Activated CD4-positive, alpha-beta memory T cell treated with anti-CD3 and anti-CD28 coated beads for 36 hours (primary cell): ENCODE measurements at regions not wholly inside any gene's neighbourhood (a gene's known extent, or its start where the extent isn't known, plus 50 kb on each side); places are given as distances from the start of the nearest gene placed in this dataset.

Source experiments
- CTCF ChIA-PET: fragments of 350-600 bp; sonication (Branson Sonifier 250); formaldehyde crosslinking; loops from one replicate; lab custom pipeline; 2021; ENCODE audit warnings: antibody characterized with exemption, inconsistent platforms; lab: Charles Lee
- POLR2A ChIA-PET: fragments of 350-600 bp; sonication (Branson Sonifier 250); formaldehyde crosslinking; loops from one replicate; lab custom pipeline; 2021; ENCODE audit warnings: antibody characterized with exemption; lab: Charles Lee
- DNase-seq: peaks from one replicate; pipeline ENCODE4 v3.0.0-alpha.2; 2020
- H3K27ac Mint-ChIP-seq: one replicate; pipeline ENCODE4 v1.8.0; 2021; ENCODE audit warnings: mixed read lengths
- H3K27me3 Mint-ChIP-seq: one replicate; pipeline ENCODE4 v1.8.0; 2021; ENCODE audit warnings: mixed read lengths
- H3K36me3 Mint-ChIP-seq: one replicate; pipeline ENCODE4 v1.8.0; 2021; ENCODE audit warnings: mixed read lengths
- H3K4me1 Mint-ChIP-seq: one replicate; pipeline ENCODE4 v1.8.0; 2021; ENCODE audit warnings: low read depth, mixed read lengths
- H3K4me3 Mint-ChIP-seq: one replicate; pipeline ENCODE4 v1.8.0; 2021; ENCODE audit warnings: mild to moderate bottlenecking, mixed read lengths
- H3K9me3 Mint-ChIP-seq: one replicate; pipeline ENCODE4 v1.8.0; 2021; ENCODE audit warnings: mixed read lengths
- intact Hi-C: fragments of 100-400 bp; cut with micrococcal nuclease; formaldehyde crosslinking; loops from one replicate; pipeline ENCODE4 v1.15.1; 2023

- intact Hi-C loops, result loop anchor here (10.0 kb wide), 2 partner anchors 208 to 638 kb away; no protein-coding TSS in a partner anchor
- ChIA-PET POLR2A (no interaction called here), CTCF (no interaction called here)
- H3K27ac Mint-ChIP-seq, result no peak overlapping the region
- no peaks in the 10 kb centered on the region for H3K27me3 Mint-ChIP-seq
- peaks cover 27% of the 10 kb centered on the region for H3K9me3 Mint-ChIP-seq
- no peak overlapping the region for H3K4me3 Mint-ChIP-seq
- peaks cover 10% of the 10 kb centered on the region for H3K36me3 Mint-ChIP-seq
- DNase-seq, result no peak
- H3K4me1 Mint-ChIP-seq, result peaks cover 22% of the 10 kb centered on the region
Observed at GRCh38 chr10:4137299-4137698, 352.3 kb upstream of the KLF6 start.

DNA sequence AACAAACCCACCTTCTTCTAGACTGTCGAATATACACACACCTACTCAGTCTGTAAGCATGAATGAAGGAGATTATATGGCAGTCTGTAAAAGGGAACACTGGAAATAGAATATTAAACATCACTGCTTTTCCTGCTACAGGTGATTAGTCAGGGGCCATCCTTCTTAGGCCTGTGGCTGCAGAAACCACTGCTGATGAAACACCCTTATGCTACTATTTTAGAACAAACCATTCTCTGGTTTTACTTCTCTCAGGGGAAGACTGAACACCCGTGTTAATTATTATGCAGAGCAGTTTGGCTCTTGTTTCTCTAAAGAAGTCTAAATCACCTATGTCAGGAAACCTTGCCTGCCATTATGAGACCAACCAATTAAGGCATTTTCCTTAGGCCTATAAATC is 351.1 kb upstream of the KLF6 start:
- peak; percentile 22 for DNase-seq
- POLR2A ChIA-PET, result interaction anchor here (1.0 to 1.3 kb wide), 2 partner anchors 13 to 353 kb away, joined by 3 to 4 read pairs; no protein-coding TSS in a partner anchor
- peaks cover 22% of the 10 kb centered on the region for H3K4me1 Mint-ChIP-seq
- H3K27ac Mint-ChIP-seq, result no peak overlapping the region
- peaks cover 7% of the 10 kb centered on the region for H3K36me3 Mint-ChIP-seq
- no peaks in the 10 kb centered on the region for H3K27me3 Mint-ChIP-seq
- H3K9me3 Mint-ChIP-seq, result peaks cover 19% of the 10 kb centered on the region
- CTCF ChIA-PET, result no interaction called here
- intact Hi-C loops, result loop anchor here (10.0 kb wide), 2 partner anchors 209 to 639 kb away; no protein-coding TSS in a partner anchor
- no peak overlapping the region for H3K4me3 Mint-ChIP-seq

DNA sequence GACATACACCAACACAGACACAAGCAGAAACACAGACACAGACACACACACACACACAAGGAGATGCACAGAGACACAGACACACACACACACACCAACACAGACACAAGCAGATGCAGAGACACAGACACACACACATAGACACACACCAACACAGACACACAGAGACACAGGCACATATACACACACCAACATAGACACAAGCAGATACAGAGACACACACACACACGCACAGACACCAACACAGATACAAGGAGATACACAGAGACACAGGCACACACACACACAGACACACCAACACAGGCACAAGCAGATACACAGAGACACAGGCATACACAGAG is 347.2 kb upstream of the KLF6 start:
- Mint-ChIP-seq H3K4me3 (no peak overlapping the region), H3K27ac (no peak overlapping the region), H3K36me3 (no peaks in the 10 kb centered on the region), H3K4me1 (peaks cover 39% of the 10 kb centered on the region), H3K27me3 (no peaks in the 10 kb centered on the region), H3K9me3 (no peaks in the 10 kb centered on the region)
- ChIA-PET CTCF (no interaction called here), POLR2A (interaction anchor here (0.6 to 2.1 kb wide), 10 partner anchors 11 to 934 kb away, joined by 3 to 13 read pairs (median 4); partner anchors contain the start of gene KLF6)
- DNase-seq, result no peak
- intact Hi-C loops, result loop anchor here (2.0 to 10.0 kb wide), 5 partner anchors 111 to 643 kb away; no protein-coding TSS in a partner anchor

DNA sequence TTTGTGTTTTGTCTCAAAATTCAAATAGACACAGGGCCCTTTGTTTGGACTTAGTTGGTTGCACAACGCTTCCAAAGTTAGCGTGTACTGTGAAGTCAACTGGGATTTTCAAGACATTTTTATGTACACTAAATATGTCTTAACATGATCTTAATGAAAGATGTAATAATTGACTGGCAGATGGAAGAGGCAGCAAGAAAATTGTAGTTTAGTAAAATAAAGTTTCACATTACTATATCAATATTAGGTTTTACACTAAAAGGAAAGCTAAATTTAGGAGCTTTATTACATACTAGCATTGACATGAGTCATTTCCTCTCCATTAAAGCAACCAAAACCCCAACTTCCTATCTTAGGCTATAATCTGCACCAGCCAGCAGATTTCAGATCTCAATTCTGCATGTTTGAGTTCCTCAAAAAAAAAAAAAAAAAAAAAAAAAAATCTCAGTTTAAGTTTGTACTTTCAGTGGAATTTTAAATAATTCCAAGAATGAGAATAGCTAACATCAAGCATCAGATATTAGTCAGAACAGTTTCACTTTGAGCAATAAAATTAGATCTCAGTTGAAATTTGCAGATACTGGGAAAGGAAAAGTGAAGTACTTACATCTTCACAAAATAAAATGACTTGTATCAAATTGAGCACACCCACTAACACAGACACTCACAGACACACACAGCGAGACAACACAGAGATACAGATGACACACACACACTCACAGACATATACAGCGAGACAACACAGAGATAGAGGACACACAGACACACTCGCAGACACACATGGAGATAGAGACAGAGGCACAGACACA is 346.6 kb upstream of the KLF6 start:
- Mint-ChIP-seq H3K36me3 (peaks cover under 1% of the 10 kb centered on the region), H3K9me3 (peaks cover 2% of the 10 kb centered on the region), H3K4me1 (peaks cover 39% of the 10 kb centered on the region), H3K27ac (no peak overlapping the region), H3K4me3 (no peak overlapping the region), H3K27me3 (no peaks in the 10 kb centered on the region)
- DNase-seq, result peak; percentile 42
- POLR2A ChIA-PET, result interaction anchor here (0.6 to 2.1 kb wide), 14 partner anchors 10 to 934 kb away, joined by 3 to 13 read pairs (median 4); partner anchors contain the start of gene KLF6
- intact Hi-C loops, result loop anchor here (1.0 to 10.0 kb wide), 11 partner anchors 57 to 643 kb away; no protein-coding TSS in a partner anchor
- CTCF ChIA-PET, result interaction anchor here (1.3 kb wide), 1 partner anchor 240 kb away, joined by 3 read pairs; no protein-coding TSS in a partner anchor

DNA sequence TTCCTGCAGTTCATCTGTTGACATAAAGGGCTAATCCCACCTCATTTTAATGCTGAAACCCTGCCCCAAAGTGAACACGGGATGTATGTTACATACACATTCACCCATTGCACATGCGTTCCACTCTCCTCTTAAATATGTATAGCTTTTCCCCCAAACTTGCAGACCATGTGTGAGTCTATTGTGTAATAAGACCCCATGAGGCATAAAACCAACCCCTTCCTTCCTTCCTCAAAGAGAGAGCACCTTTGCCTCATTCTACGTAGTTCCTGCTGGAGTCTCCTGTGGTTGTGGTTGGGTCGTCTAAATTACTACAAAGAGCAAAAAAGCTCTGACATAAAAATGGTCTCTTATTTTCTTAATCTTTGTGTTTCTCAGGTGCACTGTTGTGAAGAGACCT is 345.7 kb upstream of the KLF6 start:
- H3K4me3 Mint-ChIP-seq, result no peak overlapping the region
- no peaks in the 10 kb centered on the region for H3K27me3 Mint-ChIP-seq
- CTCF ChIA-PET, result interaction anchor here (0.7 to 1.3 kb wide), 3 partner anchors 53 to 278 kb away, joined by 3 to 5 read pairs (median 3); no protein-coding TSS in a partner anchor
- no peak for DNase-seq
- POLR2A ChIA-PET, result interaction anchor here (0.9 to 2.1 kb wide), 6 partner anchors 9 to 933 kb away, joined by 3 to 13 read pairs (median 3); partner anchors contain the start of gene KLF6
- H3K9me3 Mint-ChIP-seq, result peaks cover 12% of the 10 kb centered on the region
- intact Hi-C loops, result loop anchor here (1.0 to 10.0 kb wide), 9 partner anchors 56 to 644 kb away; no protein-coding TSS in a partner anchor
- H3K27ac Mint-ChIP-seq, result no peak overlapping the region
- H3K36me3 Mint-ChIP-seq, result peaks cover 6% of the 10 kb centered on the region
- H3K4me1 Mint-ChIP-seq, result peaks cover 32% of the 10 kb centered on the region

DNA sequence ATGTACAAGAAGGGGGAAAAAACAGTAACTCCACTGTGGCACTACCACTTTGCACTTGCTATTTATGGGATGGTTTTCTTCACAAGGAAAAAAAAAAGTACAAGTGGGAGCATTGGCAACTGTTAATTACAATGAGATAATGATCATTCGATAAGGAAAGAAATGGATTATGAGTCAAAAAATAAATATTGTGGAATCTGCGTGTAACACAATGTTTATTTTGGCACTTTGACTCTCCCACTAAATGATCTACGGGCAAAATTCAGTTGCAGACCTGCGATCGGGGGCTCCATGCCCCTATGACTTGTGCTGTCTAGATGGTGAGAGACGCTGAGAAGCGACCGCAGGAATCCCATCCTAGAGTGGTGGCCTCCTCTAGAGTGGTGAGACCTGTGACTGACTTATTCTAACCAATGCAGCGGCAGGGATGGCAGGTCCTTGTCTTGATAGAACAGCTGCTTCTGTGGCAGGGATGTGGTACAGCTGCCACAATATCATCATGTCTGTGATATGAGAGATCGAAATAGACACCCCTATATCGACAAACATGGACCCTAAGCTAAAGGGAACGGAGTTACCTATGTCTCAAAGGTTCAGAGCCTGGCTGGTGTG is 345.0 kb upstream of the KLF6 start:
- POLR2A ChIA-PET, result interaction anchor here (0.9 to 2.1 kb wide), 5 partner anchors 9 to 350 kb away, joined by 3 to 13 read pairs (median 3); partner anchors contain the start of gene KLF6
- Mint-ChIP-seq H3K36me3 (peaks cover 7% of the 10 kb centered on the region), H3K27me3 (no peaks in the 10 kb centered on the region), H3K9me3 (peaks cover 15% of the 10 kb centered on the region), H3K27ac (peak overlapping the region; percentile 23), H3K4me1 (peaks cover 25% of the 10 kb centered on the region), H3K4me3 (no peak overlapping the region)
- intact Hi-C loops, result loop anchor here (2.0 to 10.0 kb wide), 8 partner anchors 55 to 645 kb away; no protein-coding TSS in a partner anchor
- CTCF ChIA-PET, result interaction anchor here (0.7 to 0.8 kb wide), 2 partner anchors 53 to 278 kb away, joined by 3 to 5 read pairs; no protein-coding TSS in a partner anchor
- no peak for DNase-seq

DNA sequence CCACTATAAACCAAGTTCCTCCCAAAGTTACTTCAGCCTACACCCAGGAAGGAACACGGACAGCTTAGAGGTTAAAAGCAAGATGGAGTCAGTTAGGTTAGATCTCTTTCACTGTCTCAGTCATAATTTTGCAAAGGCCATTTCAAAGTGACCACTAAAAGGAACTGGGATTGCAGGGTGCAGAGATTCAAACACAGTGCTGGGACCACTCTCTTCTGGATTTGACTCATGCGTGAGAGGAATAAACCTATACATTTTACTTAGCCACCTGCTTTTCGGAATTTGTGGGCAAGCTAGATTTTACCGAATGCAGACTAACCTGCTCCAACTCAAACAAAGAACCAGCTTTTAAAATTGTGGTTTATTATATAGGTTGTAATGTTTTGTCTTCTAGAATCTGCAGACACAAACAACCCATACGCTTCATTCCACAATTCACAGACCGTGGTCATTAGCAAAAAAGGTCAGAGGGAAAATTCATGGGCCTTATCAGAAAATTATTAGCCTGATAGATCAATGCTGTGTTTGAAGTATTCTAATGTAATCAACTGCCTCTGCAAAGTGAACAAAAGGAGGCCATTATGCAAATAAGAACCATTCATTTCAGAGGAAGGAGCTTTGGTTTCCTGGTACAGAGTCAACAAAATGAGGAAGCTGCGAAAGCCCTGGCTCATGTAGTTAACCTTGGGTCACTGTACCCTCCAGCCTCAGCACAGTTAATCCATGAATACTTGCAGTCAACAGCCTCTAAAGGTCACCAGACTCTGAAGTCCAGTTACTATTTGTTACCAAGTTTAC is 342.7 kb upstream of the KLF6 start:
- Mint-ChIP-seq H3K27me3 (no peaks in the 10 kb centered on the region), H3K27ac (peak overlapping the region; percentile 59), H3K4me3 (no peak overlapping the region)

GRCh38 chr10:4125776-4126175 is 340.8 kb upstream of the KLF6 start:
- H3K36me3 Mint-ChIP-seq, result peaks cover 14% of the 10 kb centered on the region
- DNase-seq, result no peak
- intact Hi-C loops, result no loop called here
- H3K27me3 Mint-ChIP-seq, result no peaks in the 10 kb centered on the region
- ChIA-PET POLR2A (interaction anchor here (0.6 kb wide), 1 partner anchor 605 kb away, joined by 7 read pairs; no protein-coding TSS in a partner anchor), CTCF (no interaction called here)
- no peak overlapping the region for H3K27ac Mint-ChIP-seq
- H3K9me3 Mint-ChIP-seq, result peaks cover 22% of the 10 kb centered on the region
- peaks cover 30% of the 10 kb centered on the region for H3K4me1 Mint-ChIP-seq
- H3K4me3 Mint-ChIP-seq, result no peak overlapping the region

More for the DNA sequence above, 342.7 kb upstream of the KLF6 start:
- H3K36me3 Mint-ChIP-seq, result peaks cover 14% of the 10 kb centered on the region
- ChIA-PET CTCF (interaction anchor here (0.5 kb wide), 1 partner anchor 317 kb away, joined by 3 read pairs; no protein-coding TSS in a partner anchor), POLR2A (interaction anchor here (0.9 to 1.6 kb wide), 2 partner anchors 323 to 342 kb away, joined by 3 to 5 read pairs; no protein-coding TSS in a partner anchor)
- H3K9me3 Mint-ChIP-seq, result peaks cover 22% of the 10 kb centered on the region
- peaks cover 20% of the 10 kb centered on the region for H3K4me1 Mint-ChIP-seq
- intact Hi-C loops, result no loop called here
- peak; percentile 46 for DNase-seq

- H3K4me3 Mint-ChIP-seq, result peak overlapping the region; percentile 47
- H3K4me1 Mint-ChIP-seq, result peaks cover 16% of the 10 kb centered on the region
- H3K36me3 Mint-ChIP-seq, result peaks cover 14% of the 10 kb centered on the region
- H3K27ac Mint-ChIP-seq, result peak overlapping the region; percentile 52
- DNase-seq, result peak; percentile 38
- intact Hi-C loops, result no loop called here
- POLR2A ChIA-PET, result interaction anchor here (1.1 to 2.0 kb wide), 4 partner anchors 9 to 337 kb away, joined by 3 to 7 read pairs (median 4); partner anchors contain the start of gene KLF6
- peaks cover 21% of the 10 kb centered on the region for H3K9me3 Mint-ChIP-seq
- no peaks in the 10 kb centered on the region for H3K27me3 Mint-ChIP-seq
- CTCF ChIA-PET, result no interaction called here
Observed at GRCh38 chr10:4121502-4122380, 336.7 kb upstream of the KLF6 start.

GRCh38 chr10:4120096-4120853 is 335.3 kb upstream of the KLF6 start:
- POLR2A ChIA-PET, result interaction anchor here (1.5 to 2.0 kb wide), 3 partner anchors 10 to 335 kb away, joined by 3 to 7 read pairs (median 5); partner anchors contain the start of gene KLF6
- peak; percentile 40 for DNase-seq
- Mint-ChIP-seq H3K36me3 (peaks cover 8% of the 10 kb centered on the region), H3K4me3 (no peak overlapping the region), H3K27ac (peak overlapping the region; percentile 24), H3K4me1 (peaks cover 13% of the 10 kb centered on the region), H3K9me3 (peaks cover 9% of the 10 kb centered on the region), H3K27me3 (no peaks in the 10 kb centered on the region)
- CTCF ChIA-PET, result interaction anchor here (0.6 kb wide), 1 partner anchor 61 kb away, joined by 3 read pairs; no protein-coding TSS in a partner anchor
- intact Hi-C loops, result no loop called here
